HCT116 (cell line): ENCODE measurements at regions not wholly inside any gene's neighbourhood (a gene's known extent, or its start where the extent isn't known, plus 50 kb on each side); places are given as distances from the start of the nearest gene placed in this dataset.

Source experiments
- CBX3 ChIP-seq: IDR thresholded peaks from 2 replicates; pipeline ENCODE4 v1.6.1; 2012; ENCODE audit warnings: low read depth
- CEBPB ChIP-seq: IDR thresholded peaks from 2 replicates; pipeline ENCODE4 v1.6.1; 2012; ENCODE audit warnings: low read depth
- EGR1 ChIP-seq: IDR thresholded peaks from 2 replicates; pipeline ENCODE4 v1.6.1; 2012; ENCODE audit warnings: low read depth
- EZH2 ChIP-seq: fragments of 200-600 bp; sonication (generic); IDR thresholded peaks from 2 replicates; pipeline ENCODE4 v1.6.1; 2017; ENCODE audit warnings: antibody characterized with exemption, mixed run types
- FOSL1 ChIP-seq: IDR thresholded peaks from 2 replicates; pipeline ENCODE4 v1.6.1; 2012; ENCODE audit warnings: low read depth
- POLR2A ChIP-seq: IDR thresholded peaks from 2 replicates; pipeline ENCODE4 v1.7.0; 2011; ENCODE audit warnings: borderline replicate concordance; ENCODE audit not compliant: insufficient read depth, insufficient read length; ENCODE audit errors: extremely low read depth
- POLR2AphosphoS5 ChIP-seq: IDR thresholded peaks from 2 replicates; pipeline ENCODE4 v1.6.1; 2011; ENCODE audit warnings: mild to moderate bottlenecking, low read depth, low read length, moderate library complexity
- SIN3A ChIP-seq: IDR thresholded peaks from 2 replicates; pipeline ENCODE4 v1.6.1; 2012; ENCODE audit warnings: low read depth
- TF ChIP-seq, protein P1 (sequence below), 3 experiments: fragments of 200-600 bp in 1 of 3; sonication (generic) in 1 of 3; IDR thresholded peaks in 2 of 3; conservative IDR thresholded peaks in 1 of 3; 2 replicates each; pipeline ENCODE4 v1.5.1; 2012 to 2017; ENCODE audit warnings: low read depth in 2 of 3, low read length in 2 of 3, antibody characterized with exemption in 1 of 3, borderline replicate concordance in 1 of 3, control low read depth in 1 of 3, mild to moderate bottlenecking in 1 of 3, mixed read lengths in 1 of 3, mixed run types in 1 of 3, moderate library complexity in 1 of 3; ENCODE audit not compliant: insufficient read depth in 1 of 3

DNA sequence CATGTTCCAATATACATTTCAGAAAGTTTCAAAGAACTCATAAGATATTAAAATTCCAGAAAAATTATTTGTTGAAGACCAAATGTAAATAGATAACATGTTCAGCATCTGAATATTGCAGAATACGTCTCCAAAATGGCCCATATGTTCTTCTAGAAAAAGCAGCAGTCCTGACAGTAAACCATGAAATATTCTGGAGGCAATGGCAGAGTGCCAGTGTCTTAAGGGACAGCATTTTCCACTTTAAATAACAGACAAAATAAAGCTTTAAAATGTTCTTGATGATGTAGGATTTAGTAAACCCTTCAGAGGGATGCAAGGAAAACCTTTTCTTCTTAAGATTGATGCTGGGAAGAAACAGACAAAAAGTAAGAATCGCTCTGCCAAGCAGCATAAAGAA is 721.0 kb downstream of the NR2F1-AS1 start:
- TF ChIP-seq POLR2A, result no peak
- TF ChIP-seq, protein P1, sequence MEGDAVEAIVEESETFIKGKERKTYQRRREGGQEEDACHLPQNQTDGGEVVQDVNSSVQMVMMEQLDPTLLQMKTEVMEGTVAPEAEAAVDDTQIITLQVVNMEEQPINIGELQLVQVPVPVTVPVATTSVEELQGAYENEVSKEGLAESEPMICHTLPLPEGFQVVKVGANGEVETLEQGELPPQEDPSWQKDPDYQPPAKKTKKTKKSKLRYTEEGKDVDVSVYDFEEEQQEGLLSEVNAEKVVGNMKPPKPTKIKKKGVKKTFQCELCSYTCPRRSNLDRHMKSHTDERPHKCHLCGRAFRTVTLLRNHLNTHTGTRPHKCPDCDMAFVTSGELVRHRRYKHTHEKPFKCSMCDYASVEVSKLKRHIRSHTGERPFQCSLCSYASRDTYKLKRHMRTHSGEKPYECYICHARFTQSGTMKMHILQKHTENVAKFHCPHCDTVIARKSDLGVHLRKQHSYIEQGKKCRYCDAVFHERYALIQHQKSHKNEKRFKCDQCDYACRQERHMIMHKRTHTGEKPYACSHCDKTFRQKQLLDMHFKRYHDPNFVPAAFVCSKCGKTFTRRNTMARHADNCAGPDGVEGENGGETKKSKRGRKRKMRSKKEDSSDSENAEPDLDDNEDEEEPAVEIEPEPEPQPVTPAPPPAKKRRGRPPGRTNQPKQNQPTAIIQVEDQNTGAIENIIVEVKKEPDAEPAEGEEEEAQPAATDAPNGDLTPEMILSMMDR (IDR thresholded peaks at IDR 0.05 in 2 of 3, conservative IDR thresholded peaks at IDR 0.05 in 1 of 3; ENCODE audit: borderline replicate concordance in 1 of 3, insufficient read depth in 1 of 3, low read depth in 2 of 3, low read length in 2 of 3), result no peak
- no peak for TF ChIP-seq POLR2AphosphoS5
- TF ChIP-seq EGR1, result no peak
- TF ChIP-seq SIN3A, result no peak
- no peak for TF ChIP-seq CBX3
- no peak for TF ChIP-seq EZH2
- TF ChIP-seq FOSL1, result no peak
- no peak for TF ChIP-seq CEBPB
